ENCODE measurements at regions not wholly inside any gene's neighbourhood (a gene's known extent, or its start where the extent isn't known, plus 50 kb on each side); places are given as distances from the start of the nearest gene placed in this dataset.

GRCh38 chr18:53984021-53984420 is 240.4 kb downstream of the MBD2 start:
- TF ChIP-seq SIRT6 (IDR thresholded peaks at IDR 0.05; ENCODE audit: low read depth, low read length) (no peak), XRCC5 (IDR thresholded peaks at IDR 0.05; ENCODE audit: low read depth, low read length) (no peak), STAG1 (CRISPR knock-in tag; IDR thresholded peaks at IDR 0.05; ENCODE audit: borderline replicate concordance) (no peak), IFI16 (CRISPR knock-in tag; IDR thresholded peaks at IDR 0.05) (no peak), NFIC (IDR thresholded peaks at IDR 0.05) (no peak)
- TF ChIP-seq, protein P1, sequence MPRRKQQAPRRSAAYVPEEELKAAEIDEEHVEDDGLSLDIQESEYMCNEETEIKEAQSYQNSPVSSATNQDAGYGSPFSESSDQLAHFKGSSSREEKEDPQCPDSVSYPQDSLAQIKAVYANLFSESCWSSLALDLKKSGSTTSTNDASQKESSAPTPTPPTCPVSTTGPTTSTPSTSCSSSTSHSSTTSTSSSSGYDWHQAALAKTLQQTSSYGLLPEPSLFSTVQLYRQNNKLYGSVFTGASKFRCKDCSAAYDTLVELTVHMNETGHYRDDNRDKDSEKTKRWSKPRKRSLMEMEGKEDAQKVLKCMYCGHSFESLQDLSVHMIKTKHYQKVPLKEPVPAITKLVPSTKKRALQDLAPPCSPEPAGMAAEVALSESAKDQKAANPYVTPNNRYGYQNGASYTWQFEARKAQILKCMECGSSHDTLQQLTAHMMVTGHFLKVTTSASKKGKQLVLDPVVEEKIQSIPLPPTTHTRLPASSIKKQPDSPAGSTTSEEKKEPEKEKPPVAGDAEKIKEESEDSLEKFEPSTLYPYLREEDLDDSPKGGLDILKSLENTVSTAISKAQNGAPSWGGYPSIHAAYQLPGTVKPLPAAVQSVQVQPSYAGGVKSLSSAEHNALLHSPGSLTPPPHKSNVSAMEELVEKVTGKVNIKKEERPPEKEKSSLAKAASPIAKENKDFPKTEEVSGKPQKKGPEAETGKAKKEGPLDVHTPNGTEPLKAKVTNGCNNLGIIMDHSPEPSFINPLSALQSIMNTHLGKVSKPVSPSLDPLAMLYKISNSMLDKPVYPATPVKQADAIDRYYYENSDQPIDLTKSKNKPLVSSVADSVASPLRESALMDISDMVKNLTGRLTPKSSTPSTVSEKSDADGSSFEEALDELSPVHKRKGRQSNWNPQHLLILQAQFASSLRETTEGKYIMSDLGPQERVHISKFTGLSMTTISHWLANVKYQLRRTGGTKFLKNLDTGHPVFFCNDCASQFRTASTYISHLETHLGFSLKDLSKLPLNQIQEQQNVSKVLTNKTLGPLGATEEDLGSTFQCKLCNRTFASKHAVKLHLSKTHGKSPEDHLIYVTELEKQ (CRISPR knock-in tag; IDR thresholded peaks at IDR 0.05): no peak
- TF ChIP-seq, protein P2, sequence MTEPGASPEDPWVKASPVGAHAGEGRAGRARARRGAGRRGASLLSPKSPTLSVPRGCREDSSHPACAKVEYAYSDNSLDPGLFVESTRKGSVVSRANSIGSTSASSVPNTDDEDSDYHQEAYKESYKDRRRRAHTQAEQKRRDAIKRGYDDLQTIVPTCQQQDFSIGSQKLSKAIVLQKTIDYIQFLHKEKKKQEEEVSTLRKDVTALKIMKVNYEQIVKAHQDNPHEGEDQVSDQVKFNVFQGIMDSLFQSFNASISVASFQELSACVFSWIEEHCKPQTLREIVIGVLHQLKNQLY (CRISPR knock-in tag; conservative IDR thresholded peaks at IDR 0.05): no peak

Data from K562 (cell line).